WTC11 (cell line): ENCODE measurements at regions not wholly inside any gene's neighbourhood (a gene's known extent, or its start where the extent isn't known, plus 50 kb on each side); places are given as distances from the start of the nearest gene placed in this dataset.
A peak's percentile ranks its signal among the peaks of the same experiment; 100 is the strongest.
"Not testable (repeated sequence)": the region's sequence is repeated elsewhere in the genome, so short reads cannot be mapped to it uniquely, and the experiment has no call there.

ENCODE experiments used
- ATAC-seq: fragments of 200-7000 bp; cut with Tn5 transposase; 2 replicates; pipeline ENCODE4 v1.10.0; 2021; ENCODE audit warnings: mild to moderate bottlenecking, moderate library complexity
- CTCF ChIA-PET: fragments of 300-600 bp; sonication (Branson Sonifier 250); formaldehyde crosslinking; loops from one replicate; lab custom pipeline; 2021; ENCODE audit warnings: antibody characterized with exemption; lab: Charles Lee
- POLR2A ChIA-PET: fragments of 350-600 bp; sonication (Branson Sonifier 250); formaldehyde crosslinking; loops from one replicate; lab custom pipeline; 2021; ENCODE audit warnings: antibody characterized with exemption; lab: Charles Lee
- DNase-seq: peaks from one replicate; pipeline ENCODE4 v3.0.0; 2021; ENCODE audit warnings: low spot score
- H3K27ac Mint-ChIP-seq: 2 replicates; pipeline ENCODE4 v1.8.0; 2021; ENCODE audit warnings: mixed read lengths
- H3K27me3 Mint-ChIP-seq: 2 replicates; pipeline ENCODE4 v1.8.0; 2021; ENCODE audit warnings: low read depth, mild to moderate bottlenecking, moderate library complexity, mixed read lengths
- H3K36me3 Mint-ChIP-seq: 2 replicates; pipeline ENCODE4 v1.8.0; 2021; ENCODE audit warnings: mixed read lengths
- H3K4me1 Mint-ChIP-seq: 2 replicates; pipeline ENCODE4 v1.8.0; 2022; ENCODE audit warnings: mixed read lengths
- H3K4me3 Mint-ChIP-seq: 2 replicates; pipeline ENCODE4 v1.8.0; 2021; ENCODE audit warnings: mild to moderate bottlenecking, moderate library complexity, mixed read lengths
- H3K9me3 Mint-ChIP-seq: 2 replicates; pipeline ENCODE4 v1.8.0; 2021; ENCODE audit warnings: mixed read lengths
- ATF6 ChIP-seq: sonication (generic); formaldehyde crosslinking; IDR thresholded peaks from 2 replicates; pipeline ENCODE4 v1.8.1; 2023; ENCODE audit warnings: mild to moderate bottlenecking, missing genetic modification reagents
- FOXP4 ChIP-seq: sonication (generic); formaldehyde crosslinking; IDR thresholded peaks from 2 replicates; pipeline ENCODE4 v1.8.0; 2022; ENCODE audit warnings: mild to moderate bottlenecking, missing genetic modification reagents
- GTF2I ChIP-seq: fragments of 250-450 bp; sonication (Bioruptor Pico); conservative IDR thresholded peaks from 2 replicates; pipeline ENCODE4 v1.4.0; 2021; ENCODE audit warnings: mild to moderate bottlenecking
- HMGA2 ChIP-seq: fragments of 250-450 bp; sonication (Bioruptor Pico); IDR thresholded peaks from 2 replicates; pipeline ENCODE4 v1.4.0; 2021; ENCODE audit warnings: mild to moderate bottlenecking, moderate library complexity
- JAZF1 ChIP-seq: fragments of 250-450 bp; sonication (Bioruptor Pico); IDR thresholded peaks from 2 replicates; pipeline ENCODE4 v1.9.0; 2021; ENCODE audit warnings: moderate library complexity, mild to moderate bottlenecking, inconsistent platforms
- NFATC4 ChIP-seq: fragments of 250-450 bp; sonication (Bioruptor Pico); IDR thresholded peaks from 2 replicates; pipeline ENCODE4 v1.9.0; 2021; ENCODE audit warnings: mild to moderate bottlenecking
- RELA ChIP-seq: sonication (generic); formaldehyde crosslinking; IDR thresholded peaks from 2 replicates; pipeline ENCODE4 v1.8.1; 2022; ENCODE audit warnings: missing genetic modification reagents, mild to moderate bottlenecking, borderline replicate concordance
- ZMAT4 ChIP-seq: fragments of 250-450 bp; sonication (Bioruptor Pico); IDR thresholded peaks from 2 replicates; pipeline ENCODE4 v1.9.0; 2021; ENCODE audit warnings: mild to moderate bottlenecking
- ZNF671 ChIP-seq: fragments of 250-450 bp; sonication (Bioruptor Pico); IDR thresholded peaks from 2 replicates; pipeline ENCODE4 v1.8.0; 2021; ENCODE audit warnings: mild to moderate bottlenecking
- TF ChIP-seq, protein P1 (sequence below): sonication (generic); formaldehyde crosslinking; IDR thresholded peaks from 2 replicates; pipeline ENCODE4 v1.8.1; 2022; ENCODE audit warnings: mild to moderate bottlenecking, missing genetic modification reagents, moderate library complexity, borderline replicate concordance
- TF ChIP-seq, protein P2 (sequence below): sonication (generic); formaldehyde crosslinking; IDR thresholded peaks from 2 replicates; pipeline ENCODE4 v1.8.1; 2023; ENCODE audit warnings: mild to moderate bottlenecking, missing genetic modification reagents, moderate library complexity

DNA sequence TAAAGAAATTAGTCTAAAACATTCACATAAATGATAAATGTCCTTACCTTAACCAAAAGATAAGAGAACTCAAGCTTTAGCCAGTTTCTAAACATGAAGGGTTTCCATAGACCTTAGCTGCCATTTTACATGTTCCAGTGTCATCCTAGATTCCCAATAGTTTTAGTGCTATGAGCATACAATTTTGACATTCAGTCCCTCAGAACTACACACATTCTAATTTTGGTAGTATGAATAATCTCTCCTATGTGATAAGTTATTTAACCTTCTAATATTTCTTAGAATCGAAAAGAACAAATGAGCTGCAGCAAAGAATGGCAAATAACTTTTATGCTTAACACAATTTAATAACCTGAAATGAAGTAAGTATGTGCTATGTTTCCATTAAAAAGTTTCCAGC lies 338.5 kb downstream of the TYW1 start:
- H3K27ac Mint-ChIP-seq, H3K36me3 Mint-ChIP-seq, H3K4me3 Mint-ChIP-seq, DNase-seq, CTCF ChIA-PET, ATAC-seq, H3K27me3 Mint-ChIP-seq, H3K9me3 Mint-ChIP-seq, POLR2A ChIA-PET: not testable (repeated sequence)
- H3K4me1 Mint-ChIP-seq = peaks cover 13% of the 10 kb centered on the region

DNA sequence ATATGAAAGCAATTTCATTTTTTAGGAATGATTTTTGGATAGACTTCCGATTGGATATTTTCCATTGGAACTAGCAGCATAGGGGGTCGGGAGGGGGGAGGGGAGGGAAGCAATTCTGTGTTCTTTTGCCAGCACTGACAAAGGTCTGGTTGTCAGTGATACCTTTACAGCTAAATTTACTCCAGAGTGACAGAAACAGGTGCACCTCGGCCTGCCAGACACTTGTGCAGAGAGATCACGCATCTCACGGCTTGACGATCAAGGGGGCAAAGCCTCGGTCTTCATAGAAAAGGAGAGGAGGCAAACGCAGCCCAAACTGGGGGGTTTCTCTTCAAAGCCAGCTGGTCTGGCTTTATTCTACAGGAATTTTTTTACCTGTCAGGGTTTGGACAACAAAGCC lies 339.0 kb downstream of the TYW1 start:
- H3K4me3 Mint-ChIP-seq, H3K27me3 Mint-ChIP-seq, POLR2A ChIA-PET, DNase-seq, H3K27ac Mint-ChIP-seq, CTCF ChIA-PET, H3K36me3 Mint-ChIP-seq, ATAC-seq, H3K9me3 Mint-ChIP-seq: not testable (repeated sequence)
- peaks cover 13% of the 10 kb centered on the region for H3K4me1 Mint-ChIP-seq

DNA sequence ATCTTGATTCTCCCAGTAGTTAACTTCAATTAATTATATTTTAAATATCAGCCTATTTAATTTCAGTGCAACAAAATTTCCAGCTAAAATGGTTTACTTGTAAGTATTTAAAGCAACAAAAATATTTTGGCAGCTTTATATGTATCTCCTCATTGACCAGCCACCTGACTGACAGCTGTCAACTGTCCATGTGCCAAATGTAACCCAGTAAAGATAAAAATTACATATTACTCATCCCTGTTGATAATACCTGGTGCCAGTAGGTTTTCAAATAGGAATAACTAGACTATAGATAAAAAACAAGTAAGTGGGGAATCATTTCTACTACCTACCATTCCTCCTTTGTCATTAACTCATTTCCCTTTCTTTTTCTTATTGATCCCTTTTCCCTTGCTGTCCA lies 341.9 kb downstream of the TYW1 start:
- H3K4me3 Mint-ChIP-seq, H3K9me3 Mint-ChIP-seq, H3K36me3 Mint-ChIP-seq, DNase-seq, H3K27me3 Mint-ChIP-seq, POLR2A ChIA-PET, ATAC-seq: not testable (repeated sequence)
- CTCF ChIA-PET = interaction anchor here (0.6 kb wide), 1 partner anchor 449 kb away, joined by 3 read pairs; no protein-coding TSS in a partner anchor
- Mint-ChIP-seq H3K27ac (peak overlapping the region; percentile 74; the same call in 1 of the 2 replicates), H3K4me1 (peaks cover 13% of the 10 kb centered on the region)

- TF ChIP-seq RELA (no peak), FOXP4 (CRISPR knock-in tag) (no peak), GTF2I (no peak), JAZF1 (CRISPR knock-in tag) (no peak), ATF6 (CRISPR knock-in tag) (no peak), ZNF671 (CRISPR knock-in tag) (no peak), ZMAT4 (no peak), HMGA2 (no peak), NFATC4 (CRISPR knock-in tag) (no peak)
- TF ChIP-seq, protein P1, sequence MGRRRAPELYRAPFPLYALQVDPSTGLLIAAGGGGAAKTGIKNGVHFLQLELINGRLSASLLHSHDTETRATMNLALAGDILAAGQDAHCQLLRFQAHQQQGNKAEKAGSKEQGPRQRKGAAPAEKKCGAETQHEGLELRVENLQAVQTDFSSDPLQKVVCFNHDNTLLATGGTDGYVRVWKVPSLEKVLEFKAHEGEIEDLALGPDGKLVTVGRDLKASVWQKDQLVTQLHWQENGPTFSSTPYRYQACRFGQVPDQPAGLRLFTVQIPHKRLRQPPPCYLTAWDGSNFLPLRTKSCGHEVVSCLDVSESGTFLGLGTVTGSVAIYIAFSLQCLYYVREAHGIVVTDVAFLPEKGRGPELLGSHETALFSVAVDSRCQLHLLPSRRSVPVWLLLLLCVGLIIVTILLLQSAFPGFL (CRISPR knock-in tag) = no peak
- TF ChIP-seq, protein P2, sequence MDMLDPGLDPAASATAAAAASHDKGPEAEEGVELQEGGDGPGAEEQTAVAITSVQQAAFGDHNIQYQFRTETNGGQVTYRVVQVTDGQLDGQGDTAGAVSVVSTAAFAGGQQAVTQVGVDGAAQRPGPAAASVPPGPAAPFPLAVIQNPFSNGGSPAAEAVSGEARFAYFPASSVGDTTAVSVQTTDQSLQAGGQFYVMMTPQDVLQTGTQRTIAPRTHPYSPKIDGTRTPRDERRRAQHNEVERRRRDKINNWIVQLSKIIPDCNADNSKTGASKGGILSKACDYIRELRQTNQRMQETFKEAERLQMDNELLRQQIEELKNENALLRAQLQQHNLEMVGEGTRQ (CRISPR knock-in tag) = no peak
- TF ChIP-seq, all 79 proteins: peak for 0
- CTCF ChIA-PET = interaction anchor here (0.6 kb wide), 1 partner anchor 1778 kb away, joined by 3 read pairs; no protein-coding TSS in a partner anchor
- Mint-ChIP-seq H3K4me3 (no peak overlapping the region), H3K27ac (no peak overlapping the region), H3K9me3 (peaks cover 18% of the 10 kb centered on the region), H3K36me3 (peaks cover 19% of the 10 kb centered on the region), H3K27me3 (no peaks in the 10 kb centered on the region), H3K4me1 (peaks cover 18% of the 10 kb centered on the region)
- DNase-seq (no peak), ATAC-seq (no peak)
- POLR2A ChIA-PET = interaction anchor here (0.7 kb wide), 1 partner anchor 417 kb away, joined by 4 read pairs; no protein-coding TSS in a partner anchor
Observed at GRCh38 chr7:67341153-67341768, 344.6 kb downstream of the TYW1 start.
